ENCODE measurements at regions not wholly inside any gene's neighbourhood (a gene's known extent, or its start where the extent isn't known, plus 50 kb on each side); places are given as distances from the start of the nearest gene placed in this dataset.

DNA sequence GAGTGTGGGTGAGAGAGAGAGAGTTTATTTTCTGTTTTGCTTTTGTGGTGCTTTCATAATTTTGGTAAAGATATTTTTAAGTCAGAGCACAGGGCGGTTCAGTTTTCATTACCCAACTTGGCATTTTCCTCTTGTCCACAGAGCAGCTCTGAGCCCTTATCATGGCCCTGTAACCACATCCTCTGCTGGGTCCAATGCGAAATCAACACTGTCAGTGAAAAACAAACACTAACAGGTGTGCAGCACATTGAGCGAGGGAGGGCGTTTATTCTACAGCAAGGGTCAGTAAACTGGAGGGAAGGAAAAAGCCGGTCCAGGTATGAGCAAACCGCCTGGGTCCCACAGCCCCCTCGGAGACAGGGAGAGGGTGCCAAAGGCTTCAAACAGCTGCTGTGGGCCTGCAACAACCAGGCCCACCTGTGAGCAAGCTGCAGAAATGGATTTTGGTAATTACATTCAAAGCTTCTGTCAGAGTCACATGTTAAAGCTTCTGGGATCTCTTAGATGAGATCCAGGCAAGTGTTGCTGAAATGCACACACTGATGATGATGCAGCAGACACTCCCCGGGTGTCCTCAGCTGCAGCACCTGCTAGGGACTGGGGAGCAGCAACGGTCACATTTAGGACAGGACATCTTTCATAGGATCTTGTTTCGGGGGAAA lies 132.7 kb upstream of the DYRK2 start:
- TF ChIP-seq, protein P1, sequence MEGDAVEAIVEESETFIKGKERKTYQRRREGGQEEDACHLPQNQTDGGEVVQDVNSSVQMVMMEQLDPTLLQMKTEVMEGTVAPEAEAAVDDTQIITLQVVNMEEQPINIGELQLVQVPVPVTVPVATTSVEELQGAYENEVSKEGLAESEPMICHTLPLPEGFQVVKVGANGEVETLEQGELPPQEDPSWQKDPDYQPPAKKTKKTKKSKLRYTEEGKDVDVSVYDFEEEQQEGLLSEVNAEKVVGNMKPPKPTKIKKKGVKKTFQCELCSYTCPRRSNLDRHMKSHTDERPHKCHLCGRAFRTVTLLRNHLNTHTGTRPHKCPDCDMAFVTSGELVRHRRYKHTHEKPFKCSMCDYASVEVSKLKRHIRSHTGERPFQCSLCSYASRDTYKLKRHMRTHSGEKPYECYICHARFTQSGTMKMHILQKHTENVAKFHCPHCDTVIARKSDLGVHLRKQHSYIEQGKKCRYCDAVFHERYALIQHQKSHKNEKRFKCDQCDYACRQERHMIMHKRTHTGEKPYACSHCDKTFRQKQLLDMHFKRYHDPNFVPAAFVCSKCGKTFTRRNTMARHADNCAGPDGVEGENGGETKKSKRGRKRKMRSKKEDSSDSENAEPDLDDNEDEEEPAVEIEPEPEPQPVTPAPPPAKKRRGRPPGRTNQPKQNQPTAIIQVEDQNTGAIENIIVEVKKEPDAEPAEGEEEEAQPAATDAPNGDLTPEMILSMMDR (IDR thresholded peaks at IDR 0.05; ENCODE audit: insufficient read depth, low read length, poor library complexity, severe bottlenecking), result no peak
- TF ChIP-seq EZH2phosphoT487 (conservative IDR thresholded peaks at IDR 0.05; ENCODE audit: low read length), result no peak
